ENCODE measurements at regions not wholly inside any gene's neighbourhood (a gene's known extent, or its start where the extent isn't known, plus 50 kb on each side); places are given as distances from the start of the nearest gene placed in this dataset.

- no peak overlapping the region for H3K4me3 ChIP-seq (ENCODE audit: low read depth in 1 of 2, low read length in 1 of 2)
- H3K27ac ChIP-seq, result no peak overlapping the region
- H3K27me3 ChIP-seq, result no peaks in the 10 kb centered on the region
- no peaks in the 10 kb centered on the region for H3K9me3 ChIP-seq
- no peaks in the 10 kb centered on the region for H3K36me3 ChIP-seq
- peaks cover 0 to 5% of the 10 kb centered on the region in 2 experiments for H3K4me1 ChIP-seq (ENCODE audit: control insufficient read depth in 1 of 2, insufficient read depth in 1 of 2, low read depth in 1 of 2, low read length in 1 of 2)
- no peak for TF ChIP-seq CTCF (IDR thresholded peaks at IDR 0.05)
Measured at GRCh38 chr2:129758784-129759471, 220.5 kb upstream of the RAB6C start.

GRCh38 chr2:129759472-129760010 lies 219.9 kb upstream of the RAB6C start:
- H3K4me1 ChIP-seq (ENCODE audit: control insufficient read depth in 1 of 2, insufficient read depth in 1 of 2, low read depth in 1 of 2, low read length in 1 of 2), result peaks cover 0 to 5% of the 10 kb centered on the region in 2 experiments
- H3K27me3 ChIP-seq, result peaks cover 3% of the 10 kb centered on the region
- no peak for TF ChIP-seq CTCF (IDR thresholded peaks at IDR 0.05)
- no peaks in the 10 kb centered on the region for H3K36me3 ChIP-seq
- no peak overlapping the region for H3K27ac ChIP-seq
- no peaks in the 10 kb centered on the region for H3K9me3 ChIP-seq
- H3K4me3 ChIP-seq (ENCODE audit: low read depth in 1 of 2, low read length in 1 of 2), result no peak overlapping the region

- Histone ChIP-seq H3K27ac (no peak overlapping the region), H3K27me3 (peaks cover 7% of the 10 kb centered on the region), H3K9me3 (no peaks in the 10 kb centered on the region), H3K4me1 (ENCODE audit: control insufficient read depth in 1 of 2, insufficient read depth in 1 of 2, low read depth in 1 of 2, low read length in 1 of 2) (peaks cover 0 to 5% of the 10 kb centered on the region in 2 experiments), H3K4me3 (ENCODE audit: low read depth in 1 of 2, low read length in 1 of 2) (no peak overlapping the region), H3K36me3 (no peaks in the 10 kb centered on the region)
- TF ChIP-seq CTCF (IDR thresholded peaks at IDR 0.05), result no peak
Measured at GRCh38 chr2:129760669-129761068, 218.8 kb upstream of the RAB6C start.

GRCh38 chr2:129761569-129762021 lies 217.9 kb upstream of the RAB6C start:
- peaks cover 7% of the 10 kb centered on the region for H3K27me3 ChIP-seq
- H3K4me1 ChIP-seq (ENCODE audit: control insufficient read depth in 1 of 2, insufficient read depth in 1 of 2, low read depth in 1 of 2, low read length in 1 of 2), result peaks cover 0 to 5% of the 10 kb centered on the region in 2 experiments
- no peak overlapping the region for H3K27ac ChIP-seq
- no peaks in the 10 kb centered on the region for H3K9me3 ChIP-seq
- H3K36me3 ChIP-seq, result no peaks in the 10 kb centered on the region
- TF ChIP-seq CTCF (IDR thresholded peaks at IDR 0.05), result no peak
- no peak overlapping the region for H3K4me3 ChIP-seq (ENCODE audit: low read depth in 1 of 2, low read length in 1 of 2)

GRCh38 chr2:129762386-129763189 lies 216.9 kb upstream of the RAB6C start:
- Histone ChIP-seq H3K9me3 (no peaks in the 10 kb centered on the region), H3K4me1 (ENCODE audit: control insufficient read depth in 1 of 2, insufficient read depth in 1 of 2, low read depth in 1 of 2, low read length in 1 of 2) (peaks cover 0 to 5% of the 10 kb centered on the region in 2 experiments), H3K4me3 (ENCODE audit: low read depth in 1 of 2, low read length in 1 of 2) (no peak overlapping the region), H3K27me3 (peaks cover 7% of the 10 kb centered on the region), H3K36me3 (no peaks in the 10 kb centered on the region), H3K27ac (no peak overlapping the region)
- TF ChIP-seq CTCF (IDR thresholded peaks at IDR 0.05), result no peak
